ENCODE measurements at regions not wholly inside any gene's neighbourhood (a gene's known extent, or its start where the extent isn't known, plus 50 kb on each side); places are given as distances from the start of the nearest gene placed in this dataset.

GRCh38 chr17:63078707-63079106 lies 112.7 kb downstream of the TANC2 start:
- TF ChIP-seq CTCF (IDR thresholded peaks at IDR 0.05; ENCODE audit: low read depth, low read length): no peak
- no peak for TF ChIP-seq EZH2phosphoT487 (IDR thresholded peaks at IDR 0.05; ENCODE audit: low read depth)

Data from OCI-LY3 (cell line).